OCI-LY7 (cell line): ENCODE measurements at regions not wholly inside any gene's neighbourhood (a gene's known extent, or its start where the extent isn't known, plus 50 kb on each side); places are given as distances from the start of the nearest gene placed in this dataset.

Experiments used
- BruUV-seq: library from RNA; stranded (reverse); fragments of 400-500 nt; replicated peaks from 2 replicates; lab custom pipeline; 2021; lab: Mats Ljungman, UMichigan
- CTCF ChIA-PET: fragments of 300-600 bp; sonication (Branson Sonifier 250); formaldehyde crosslinking; loops from one replicate; lab custom pipeline; 2022; ENCODE audit warnings: antibody characterized with exemption; ENCODE audit not compliant: unreplicated experiment; lab: Charles Lee
- POLR2A ChIA-PET: fragments of 300-600 bp; sonication (Branson Sonifier 250); formaldehyde crosslinking; loops from one replicate; lab custom pipeline; 2022; ENCODE audit warnings: antibody characterized with exemption; lab: Charles Lee
- DNase-seq: peaks from one replicate; pipeline ENCODE4 v3.0.0-alpha.2; 2015; ENCODE audit warnings: low spot score
- H2AFZ ChIP-seq: fragments of 200-600 bp; sonication (generic), shearing (Covaris generic); 2 replicates; pipeline ENCODE4 v1.6.1; 2014; ENCODE audit warnings: mild to moderate bottlenecking, antibody characterized with exemption, low read length, moderate library complexity
- H3K27ac ChIP-seq: fragments of 200-600 bp; sonication (generic); 2 replicates; pipeline ENCODE4 v1.5.1; 2014; ENCODE audit warnings: mixed run types, low read depth, mild to moderate bottlenecking, moderate library complexity, low read length, inconsistent platforms; ENCODE audit not compliant: poor library complexity, severe bottlenecking
- H3K36me3 ChIP-seq: fragments of 200-600 bp; sonication (generic); 2 replicates; pipeline ENCODE4 v1.6.1; 2014; ENCODE audit warnings: mild to moderate bottlenecking, antibody characterized with exemption, low read length, moderate library complexity, mixed read lengths; ENCODE audit not compliant: insufficient read depth
- H3K4me1 ChIP-seq: fragments of 200-600 bp; sonication (generic); 2 replicates; pipeline ENCODE4 v1.5.1; 2014; ENCODE audit warnings: mild to moderate bottlenecking, low read length; ENCODE audit not compliant: insufficient read depth, poor library complexity, severe bottlenecking
- H3K4me2 ChIP-seq: fragments of 200-600 bp; sonication (generic); 2 replicates; pipeline ENCODE4 v1.6.1; 2014; ENCODE audit warnings: mild to moderate bottlenecking, low read length
- H3K4me3 ChIP-seq: fragments of 200-600 bp; sonication (generic); 2 replicates; pipeline ENCODE4 v1.5.1; 2014; ENCODE audit warnings: mild to moderate bottlenecking, low read depth, low read length; ENCODE audit not compliant: poor library complexity, severe bottlenecking
- H3K79me2 ChIP-seq: fragments of 200-600 bp; sonication (generic); 2 replicates; pipeline ENCODE4 v1.6.1; 2016; ENCODE audit warnings: low read depth, mild to moderate bottlenecking, low read length, moderate library complexity, mixed read lengths; ENCODE audit not compliant: insufficient read depth
- H3K9me2 ChIP-seq: fragments of 200-600 bp; sonication (generic); 2 replicates; pipeline ENCODE4 v1.6.1; 2016; ENCODE audit warnings: mild to moderate bottlenecking, low read length, mixed read lengths; ENCODE audit not compliant: insufficient read depth
- H3K9me3 ChIP-seq: fragments of 200-600 bp; sonication (generic); 2 replicates; pipeline ENCODE4 v1.6.1; 2014; ENCODE audit warnings: mild to moderate bottlenecking, mixed run types, low read length, mixed read lengths
- H4K20me1 ChIP-seq: fragments of 200-600 bp; sonication (generic); 2 replicates; pipeline ENCODE4 v1.6.1; 2014; ENCODE audit warnings: mild to moderate bottlenecking, antibody characterized with exemption, low read length, moderate library complexity, mixed read lengths; ENCODE audit not compliant: insufficient read depth
- EZH2phosphoT487 ChIP-seq: fragments of 200-600 bp; sonication (generic); IDR thresholded peaks from 2 replicates; pipeline ENCODE4 v1.6.1; 2018; ENCODE audit warnings: low read depth, borderline replicate concordance, mild to moderate bottlenecking, mixed run types, antibody characterized with exemption, low read length, moderate library complexity, mixed read lengths
- intact Hi-C: fragments of 100-400 bp; cut with micrococcal nuclease; formaldehyde crosslinking; loops from one replicate; pipeline ENCODE4 v1.10.0; 2022; ENCODE audit not compliant: unreplicated experiment
- TF ChIP-seq, protein P1 (sequence below): fragments of 200-600 bp; sonication (generic); conservative IDR thresholded peaks from 2 replicates; pipeline ENCODE4 v1.5.1; 2014; ENCODE audit warnings: mild to moderate bottlenecking, antibody characterized with exemption, low read length, moderate library complexity, mixed read lengths

DNA sequence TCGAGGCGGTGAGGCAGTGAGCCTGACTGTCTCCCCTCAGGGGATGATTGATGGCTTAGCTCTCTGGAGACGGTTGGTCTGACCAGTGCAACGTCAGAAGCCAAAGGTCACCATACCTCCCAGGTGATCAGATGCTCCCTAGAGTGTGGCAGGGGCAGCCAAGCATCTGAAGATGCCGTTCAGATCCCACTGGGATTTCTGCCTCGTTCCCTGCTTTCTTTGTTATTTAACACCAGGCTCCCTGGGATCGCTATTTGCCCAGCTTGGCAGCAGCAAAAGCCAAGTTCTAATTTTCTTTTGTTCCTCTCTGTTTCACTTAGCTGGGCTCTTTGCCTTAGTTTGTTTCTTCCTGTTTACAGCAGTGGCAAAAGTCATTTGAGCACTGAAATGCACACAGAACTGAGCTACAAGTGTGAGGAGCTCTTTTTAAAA lies 53.5 kb upstream of the SVIL start:
- POLR2A ChIA-PET: interaction anchor here (0.7 kb wide), 1 partner anchor 20 kb away, joined by 3 read pairs; no protein-coding TSS in a partner anchor
- H3K79me2 ChIP-seq: no peaks in the 10 kb centered on the region

DNA sequence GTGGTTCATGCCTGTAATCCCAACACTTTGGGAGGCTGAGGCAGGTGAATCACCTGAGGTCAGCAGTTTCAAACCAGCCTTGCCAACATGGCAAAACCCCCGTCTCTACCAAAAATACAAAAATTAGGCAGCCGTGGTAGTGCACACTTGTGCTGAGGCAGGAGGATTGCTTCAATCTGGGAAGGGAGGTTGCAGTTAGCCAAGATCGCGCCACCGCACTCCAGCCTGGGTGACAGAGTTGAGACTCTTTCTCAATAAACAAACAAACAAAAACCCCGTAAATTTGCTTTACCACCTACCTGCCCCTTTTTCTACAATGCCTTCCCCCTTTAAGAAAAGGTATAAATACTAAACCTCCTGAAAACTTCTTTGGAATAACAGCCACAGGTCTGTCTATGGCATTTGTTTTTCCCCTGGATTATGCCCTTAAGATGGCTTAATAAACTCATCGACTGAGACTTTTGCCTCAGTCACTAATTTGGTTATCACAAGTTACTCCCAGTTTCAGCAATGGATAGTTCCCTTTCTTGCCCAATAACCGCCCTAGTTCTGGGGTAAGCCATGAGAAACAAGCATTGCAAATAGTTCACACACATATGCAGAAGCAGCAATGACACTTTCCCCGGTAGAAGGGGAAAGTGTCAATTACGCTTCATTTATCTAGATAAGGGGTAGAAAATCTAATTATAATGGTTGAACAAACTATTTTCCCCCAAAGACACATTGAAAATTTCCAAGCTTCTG lies 52.8 kb upstream of the SVIL start:
- no TSS peak for BruUV-seq
- Histone ChIP-seq H3K27ac (no peak overlapping the region), H3K36me3 (no peaks in the 10 kb centered on the region), H3K79me2 (no peaks in the 10 kb centered on the region), H3K9me2 (no peaks in the 10 kb centered on the region), H3K9me3 (no peaks in the 10 kb centered on the region), H3K4me3 (no peak overlapping the region), H3K4me2 (no peak overlapping the region), H4K20me1 (no peaks in the 10 kb centered on the region), H2AFZ (no peak overlapping the region), H3K4me1 (no peaks in the 10 kb centered on the region)
- TF ChIP-seq, protein P1, sequence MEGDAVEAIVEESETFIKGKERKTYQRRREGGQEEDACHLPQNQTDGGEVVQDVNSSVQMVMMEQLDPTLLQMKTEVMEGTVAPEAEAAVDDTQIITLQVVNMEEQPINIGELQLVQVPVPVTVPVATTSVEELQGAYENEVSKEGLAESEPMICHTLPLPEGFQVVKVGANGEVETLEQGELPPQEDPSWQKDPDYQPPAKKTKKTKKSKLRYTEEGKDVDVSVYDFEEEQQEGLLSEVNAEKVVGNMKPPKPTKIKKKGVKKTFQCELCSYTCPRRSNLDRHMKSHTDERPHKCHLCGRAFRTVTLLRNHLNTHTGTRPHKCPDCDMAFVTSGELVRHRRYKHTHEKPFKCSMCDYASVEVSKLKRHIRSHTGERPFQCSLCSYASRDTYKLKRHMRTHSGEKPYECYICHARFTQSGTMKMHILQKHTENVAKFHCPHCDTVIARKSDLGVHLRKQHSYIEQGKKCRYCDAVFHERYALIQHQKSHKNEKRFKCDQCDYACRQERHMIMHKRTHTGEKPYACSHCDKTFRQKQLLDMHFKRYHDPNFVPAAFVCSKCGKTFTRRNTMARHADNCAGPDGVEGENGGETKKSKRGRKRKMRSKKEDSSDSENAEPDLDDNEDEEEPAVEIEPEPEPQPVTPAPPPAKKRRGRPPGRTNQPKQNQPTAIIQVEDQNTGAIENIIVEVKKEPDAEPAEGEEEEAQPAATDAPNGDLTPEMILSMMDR: no peak
- TF ChIP-seq EZH2phosphoT487: no peak
- no peak for DNase-seq
- ChIA-PET POLR2A (no interaction called here), CTCF (no interaction called here)
- intact Hi-C loops: no loop called here

More for the DNA sequence above, 53.5 kb upstream of the SVIL start:
- Histone ChIP-seq H3K9me3 (no peaks in the 10 kb centered on the region), H3K27ac (no peak overlapping the region), H4K20me1 (no peaks in the 10 kb centered on the region), H3K4me2 (no peak overlapping the region), H3K4me1 (no peaks in the 10 kb centered on the region), H3K9me2 (no peaks in the 10 kb centered on the region), H3K36me3 (no peaks in the 10 kb centered on the region), H2AFZ (no peak overlapping the region), H3K4me3 (no peak overlapping the region)
- CTCF ChIA-PET: no interaction called here
- BruUV-seq: no TSS peak
- DNase-seq: no peak
- intact Hi-C loops: no loop called here
- TF ChIP-seq EZH2phosphoT487: no peak
- TF ChIP-seq, protein P1: no peak

DNA sequence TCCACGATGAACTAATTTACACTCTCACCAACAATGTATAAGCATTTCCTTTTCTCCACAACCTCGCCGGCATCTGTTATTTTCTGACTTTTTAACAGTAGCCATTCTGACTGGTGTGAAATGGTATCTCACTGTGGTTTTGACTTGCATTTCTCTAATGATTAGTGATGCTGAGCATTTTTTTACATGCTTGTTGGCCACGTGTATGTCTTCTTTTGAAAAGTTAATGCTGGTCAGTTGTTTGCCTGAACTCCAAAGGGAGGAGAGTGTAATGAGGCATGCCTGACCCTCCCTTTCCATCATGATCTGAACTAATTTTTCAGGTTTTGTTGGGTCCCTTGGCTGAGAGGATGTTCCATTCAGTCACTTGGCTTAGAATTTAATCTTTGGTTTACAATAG lies 50.7 kb upstream of the SVIL start:
- H2AFZ ChIP-seq: no peak overlapping the region
- no peak overlapping the region for H3K4me2 ChIP-seq
- POLR2A ChIA-PET: interaction anchor here (0.7 kb wide), 1 partner anchor 45 kb away, joined by 4 read pairs; no protein-coding TSS in a partner anchor
- intact Hi-C loops: no loop called here
- no peaks in the 10 kb centered on the region for H3K36me3 ChIP-seq
- H3K9me3 ChIP-seq: no peaks in the 10 kb centered on the region
- no peaks in the 10 kb centered on the region for H3K79me2 ChIP-seq
- no peaks in the 10 kb centered on the region for H4K20me1 ChIP-seq
- no peak overlapping the region for H3K27ac ChIP-seq
- no peak overlapping the region for H3K4me3 ChIP-seq
- no peak for TF ChIP-seq EZH2phosphoT487
- TF ChIP-seq, protein P1: no peak
- no peaks in the 10 kb centered on the region for H3K4me1 ChIP-seq
- no peak for DNase-seq
- CTCF ChIA-PET: no interaction called here
- no peaks in the 10 kb centered on the region for H3K9me2 ChIP-seq
- no TSS peak for BruUV-seq
